Prostate gland (tissue), 2 donors: ENCODE measurements at regions not wholly inside any gene's neighbourhood (a gene's known extent, or its start where the extent isn't known, plus 50 kb on each side); places are given as distances from the start of the nearest gene placed in this dataset.

ENCODE experiments used
- CTCF ChIP-seq, 4 experiments: fragments of 200-600 bp in 2 of 4; fragments of 450-650 bp in 2 of 4; sonication (generic) in 2 of 4; IDR thresholded peaks; 1 replicate in 3 of 4; 2 replicates in 1 of 4; pipeline ENCODE4 v1.5.1; 2016 to 2019; ENCODE audit warnings: antibody characterized with exemption in 4 of 4, mild to moderate bottlenecking in 2 of 4, moderate library complexity in 2 of 4
- POLR2AphosphoS5 ChIP-seq: sonication (generic); formaldehyde crosslinking; IDR thresholded peaks from one replicate; pipeline ENCODE4 v1.6.1; 2017; ENCODE audit warnings: antibody characterized with exemption

- no peak for TF ChIP-seq POLR2AphosphoS5
- TF ChIP-seq CTCF (IDR thresholded peaks at IDR 0.05): no peak
These were observed 371.6 kb upstream of the SLC8A1 start for GRCh38 chr2:40823478-40823877.
